GDM1 (cell line): ENCODE measurements at regions not wholly inside any gene's neighbourhood (a gene's known extent, or its start where the extent isn't known, plus 50 kb on each side); places are given as distances from the start of the nearest gene placed in this dataset.

ENCODE experiments used
- DNase-seq: peaks from one replicate; lab custom pipeline; 2025; lab: John Stamatoyannopoulos, UW

DNA sequence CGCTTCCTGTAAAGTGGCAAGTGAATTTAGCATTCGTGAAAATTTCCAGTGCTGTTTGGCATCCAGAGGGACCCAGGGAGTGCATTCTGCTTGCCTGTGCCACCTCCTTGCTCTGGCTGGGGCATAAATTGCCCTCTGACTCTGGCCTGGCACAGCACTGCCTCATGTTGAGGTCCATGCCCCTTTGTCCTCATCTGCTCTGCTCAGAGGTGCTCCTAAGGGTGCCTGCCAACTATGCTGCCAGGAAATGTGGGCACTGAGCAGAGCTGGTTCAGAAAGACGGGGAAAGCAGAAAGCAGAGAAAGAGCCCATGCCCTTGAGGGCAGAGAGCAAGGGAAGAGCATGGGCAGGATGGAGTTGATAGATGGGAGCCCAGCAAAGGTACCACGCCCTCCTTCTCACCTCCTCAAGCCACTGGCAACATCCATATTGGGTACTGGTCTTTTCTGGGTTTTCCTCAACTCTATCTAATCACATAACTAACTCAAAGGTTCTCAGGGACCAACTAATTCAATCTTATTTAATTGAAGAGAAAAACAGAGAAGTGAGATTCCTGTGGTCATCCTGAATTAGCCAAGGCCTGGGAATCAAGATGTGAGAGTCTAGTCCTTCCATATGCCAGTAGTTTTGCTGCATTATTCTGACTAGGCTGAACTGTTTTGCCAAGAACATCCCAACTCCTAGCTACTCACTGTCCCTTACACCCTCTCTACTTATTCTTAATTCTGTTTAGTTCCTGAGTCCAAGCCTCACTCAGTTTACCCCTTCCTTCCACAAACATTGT, 441.5 kb upstream of the TNP1 start:
- no peak for DNase-seq

DNA sequence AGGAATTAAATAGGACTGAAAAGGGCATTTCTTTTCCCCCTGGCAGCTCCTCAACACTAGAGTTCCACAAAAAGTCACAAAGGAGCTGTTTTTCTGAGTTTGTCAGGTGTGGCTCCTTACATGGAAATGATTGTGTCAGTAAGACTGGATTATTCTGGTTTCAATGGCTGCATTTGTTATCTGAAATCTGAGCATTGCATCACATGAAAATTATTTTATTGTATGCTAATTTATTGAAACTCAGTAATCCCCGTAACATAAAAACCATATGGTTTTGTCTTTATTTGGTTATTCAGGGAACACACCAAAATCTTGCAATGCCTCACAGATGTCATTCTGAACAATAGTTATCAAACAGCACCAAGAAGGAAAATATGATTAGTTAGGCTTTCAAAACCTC, 439.7 kb upstream of the TNP1 start:
- DNase-seq: no peak

DNA sequence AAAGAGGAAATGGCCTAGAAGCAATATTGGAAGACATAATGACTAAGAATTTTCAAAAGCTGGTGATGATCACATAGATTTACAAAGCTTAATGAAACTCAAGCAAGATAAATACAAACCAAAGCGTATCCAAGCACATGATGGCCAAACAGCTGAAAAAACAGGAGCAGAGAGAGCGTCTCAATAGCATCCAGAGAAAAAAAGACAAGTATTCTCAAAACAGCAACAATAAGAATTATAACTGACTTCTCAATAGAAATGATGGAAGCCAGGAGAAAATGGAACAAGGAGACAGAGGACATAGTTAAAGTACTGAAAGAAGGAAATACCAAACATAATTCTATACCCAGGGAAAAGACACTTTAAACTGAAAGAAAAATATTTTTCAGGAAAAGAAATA, 437.2 kb upstream of the TNP1 start:
- no peak for DNase-seq

DNA sequence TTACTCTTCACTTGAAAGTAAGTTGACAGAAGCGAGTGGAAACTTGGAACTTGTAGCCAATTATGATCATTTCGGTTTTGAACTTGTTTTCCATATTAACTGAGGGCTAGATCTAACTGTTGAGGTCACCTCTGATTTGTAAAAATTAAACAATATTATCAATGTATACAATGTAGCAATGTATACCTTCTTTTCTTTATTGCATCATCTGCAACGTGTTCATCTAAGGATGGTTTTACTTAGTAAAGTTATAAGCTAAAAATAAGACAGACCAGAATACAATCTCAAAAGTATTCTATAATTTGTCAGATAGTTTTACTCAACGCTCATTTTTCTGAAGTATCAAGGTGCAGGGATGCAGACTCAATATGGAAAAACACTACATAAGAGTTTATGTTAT, 435.0 kb upstream of the TNP1 start:
- no peak for DNase-seq

DNA sequence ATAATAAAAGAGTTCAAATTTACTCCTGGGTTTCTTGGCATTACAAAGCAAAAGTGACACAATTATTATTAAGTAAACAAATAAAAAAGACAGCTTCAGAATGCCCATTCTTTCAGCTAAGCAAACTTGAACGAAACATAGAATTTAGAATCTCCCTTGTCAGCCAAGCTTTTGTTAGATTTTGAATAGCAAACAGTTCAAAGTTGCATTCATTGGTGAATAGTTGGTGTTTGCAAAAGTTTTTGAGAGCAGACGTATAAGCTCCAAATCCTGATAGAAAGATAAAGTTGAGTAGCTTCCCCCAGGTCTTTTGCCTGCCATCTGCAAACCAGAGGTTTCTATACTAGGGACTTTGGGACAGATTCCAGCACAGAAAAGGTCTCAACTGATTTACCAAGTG, 434.3 kb upstream of the TNP1 start:
- DNase-seq: no peak

DNA sequence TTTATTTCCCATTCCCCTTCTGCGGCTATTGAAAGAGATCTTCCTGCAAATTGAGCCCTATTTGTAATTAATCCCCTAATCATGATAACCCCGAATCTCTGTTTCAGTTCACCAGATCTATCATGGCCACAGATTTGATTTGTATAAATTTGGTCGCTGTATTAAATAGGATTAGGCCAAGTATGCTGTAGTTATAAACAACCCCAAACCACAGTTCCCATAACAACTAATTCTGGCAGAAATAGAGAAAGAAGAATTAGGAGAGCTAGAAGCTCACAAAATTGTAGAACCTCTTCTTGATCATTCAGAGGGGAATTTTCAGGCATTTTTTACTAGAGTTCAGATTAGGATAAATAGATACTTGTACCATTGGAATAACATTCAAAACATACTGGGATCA, 433.7 kb upstream of the TNP1 start:
- no peak for DNase-seq

DNA sequence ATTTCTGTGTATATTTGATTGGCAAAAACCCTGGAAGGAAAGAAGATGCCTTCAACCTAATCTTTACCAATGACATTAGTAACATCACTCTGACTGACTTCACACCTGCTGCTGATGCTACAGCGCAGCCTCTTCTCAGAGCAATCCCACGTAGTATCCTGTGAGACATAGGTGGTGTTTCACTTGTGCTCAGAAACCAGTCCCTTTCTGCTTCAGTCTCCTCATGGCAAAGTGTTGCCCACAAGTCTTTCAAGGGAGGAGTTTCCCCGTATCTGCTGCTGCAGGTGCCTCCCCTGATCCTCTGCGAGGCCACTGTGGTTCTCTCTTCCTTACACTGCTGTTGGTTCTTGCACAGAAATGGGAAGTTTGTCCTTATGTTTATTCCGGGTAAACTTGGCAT, 433.2 kb upstream of the TNP1 start:
- no peak for DNase-seq

DNA sequence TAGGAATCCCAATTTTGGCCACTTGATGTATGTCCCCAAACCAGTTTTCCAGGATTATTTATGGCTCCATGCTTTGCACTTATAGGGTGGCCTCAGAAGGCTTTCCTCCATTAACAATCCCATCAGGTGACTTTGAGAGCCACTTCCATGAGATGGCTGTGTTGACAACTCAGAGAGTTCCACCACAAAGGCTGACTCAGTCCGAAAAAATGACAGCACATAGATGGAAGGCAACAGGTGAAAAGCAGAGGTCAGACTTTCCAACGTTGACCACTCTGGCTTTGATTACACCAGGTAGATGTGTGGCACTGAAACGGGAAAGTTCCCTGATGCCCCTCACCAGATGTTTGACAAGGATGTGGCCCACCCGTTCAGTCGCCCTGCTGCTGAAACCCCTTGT, 431.4 kb upstream of the TNP1 start:
- no peak for DNase-seq

DNA sequence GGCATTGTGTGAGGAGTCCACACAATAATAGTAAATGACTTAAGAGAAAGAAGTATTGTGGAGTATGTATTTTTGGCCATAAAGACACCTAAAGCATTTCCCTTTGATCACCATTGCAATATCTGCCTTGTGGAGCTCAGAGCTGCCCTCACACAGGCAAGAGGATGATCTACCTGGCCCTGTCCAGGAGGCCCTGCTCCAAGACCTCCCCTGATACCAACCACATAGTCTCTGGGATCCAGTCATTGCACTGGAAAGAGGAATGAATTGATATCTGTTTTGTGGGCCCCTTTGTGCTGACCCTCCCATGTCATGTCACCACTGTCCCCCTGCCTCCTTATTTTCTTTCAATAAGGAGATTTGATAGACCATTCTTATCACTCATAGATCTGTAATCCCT, 430.6 kb upstream of the TNP1 start:
- DNase-seq: no peak

DNA sequence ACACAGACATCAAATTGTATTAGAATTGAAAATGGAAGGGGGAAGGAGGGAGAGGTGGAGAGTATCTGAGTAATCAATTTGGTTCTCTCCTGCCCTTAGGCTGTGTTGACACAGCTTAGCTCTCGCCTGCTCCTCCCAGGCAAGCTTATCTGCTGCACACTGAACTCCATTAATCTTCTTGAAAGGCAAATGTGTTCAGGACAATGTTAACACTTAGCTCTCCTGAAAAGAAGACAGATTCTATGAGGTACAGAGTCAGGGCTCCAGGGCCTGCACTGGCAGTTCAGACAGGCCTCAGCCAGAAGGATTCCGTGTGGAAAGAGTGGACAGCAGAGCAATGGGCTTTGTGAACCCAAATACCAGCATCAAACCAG, 430.0 kb upstream of the TNP1 start:
- DNase-seq: no peak

DNA sequence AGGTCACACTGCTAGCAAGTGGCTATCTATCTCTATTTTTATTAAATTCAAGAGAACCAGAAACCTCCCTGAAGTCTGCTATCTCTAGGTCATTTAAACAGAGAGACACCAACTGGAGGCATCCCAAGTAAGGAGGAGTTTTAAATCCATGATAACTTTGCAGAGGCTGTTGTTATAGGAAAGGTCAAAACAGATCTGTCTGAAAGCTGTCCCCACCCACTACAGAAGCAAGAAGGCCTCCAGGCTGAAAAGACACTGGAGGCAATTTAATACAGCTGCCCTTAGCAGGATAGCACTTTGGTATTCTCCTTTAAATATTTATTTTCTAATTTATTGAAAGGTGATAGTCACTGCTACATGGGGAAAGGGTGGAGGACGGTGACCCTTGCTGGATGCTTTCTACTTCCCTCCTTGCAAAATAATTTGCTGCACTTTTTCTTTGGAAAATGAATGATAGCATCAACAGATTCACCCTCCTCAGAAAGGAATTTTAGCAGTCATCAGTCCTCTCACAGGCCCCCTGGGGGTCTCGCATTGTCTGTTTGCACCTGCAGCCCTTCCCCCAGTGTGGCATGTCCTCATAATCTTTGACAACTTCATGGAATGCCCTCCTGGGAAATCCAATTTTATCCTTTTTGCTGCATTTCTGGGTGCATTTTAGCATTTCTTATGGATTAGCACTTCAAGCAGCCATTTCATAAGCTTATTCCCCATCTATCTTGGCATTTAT, 429.5 kb upstream of the TNP1 start:
- no peak for DNase-seq

DNA sequence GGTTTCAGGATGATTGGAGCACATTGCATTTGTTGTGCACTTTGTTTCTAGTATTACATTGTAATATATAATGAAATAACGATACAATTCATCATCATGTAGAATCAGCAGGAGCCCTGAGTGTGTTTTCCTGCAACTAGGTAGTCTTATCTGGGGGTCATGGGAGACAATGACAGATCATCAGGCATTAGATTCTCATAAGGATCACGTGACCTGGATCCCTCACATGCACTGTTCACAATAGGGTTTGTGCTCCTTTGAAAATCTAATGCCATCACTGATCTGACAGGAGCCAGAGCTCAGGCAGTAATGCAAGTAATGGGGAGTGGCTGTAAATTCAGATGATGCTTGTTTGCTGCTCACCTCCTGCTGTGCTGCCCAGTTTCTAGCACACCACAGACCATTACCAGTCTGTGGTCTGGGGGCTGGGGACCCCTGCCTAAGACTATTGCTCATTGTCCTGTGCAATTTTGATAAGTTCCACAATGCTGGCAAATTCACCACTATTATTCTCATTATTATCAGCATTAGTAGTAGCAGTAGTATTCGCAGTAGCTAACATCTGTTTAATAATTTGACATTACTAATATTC, 428.7 kb upstream of the TNP1 start:
- DNase-seq: no peak

DNA sequence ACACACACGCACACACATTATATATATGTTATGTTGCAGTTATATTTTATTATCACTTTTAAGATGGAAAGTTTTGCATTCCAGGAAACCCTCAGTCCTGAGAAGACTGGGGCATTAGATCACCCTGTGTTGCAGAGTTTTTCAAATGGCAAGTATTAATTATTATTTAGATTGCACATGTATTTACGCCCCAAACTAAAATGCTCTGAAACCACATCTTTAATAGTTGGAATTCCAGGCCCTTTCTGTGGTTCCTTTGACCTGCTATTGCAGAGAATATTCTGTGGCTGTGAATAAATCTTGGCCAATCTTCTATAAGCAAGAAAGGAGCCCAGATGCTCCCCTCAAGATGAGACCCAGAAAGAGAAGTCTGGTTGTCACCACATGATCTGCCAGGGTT, 427.0 kb upstream of the TNP1 start:
- no peak for DNase-seq

DNA sequence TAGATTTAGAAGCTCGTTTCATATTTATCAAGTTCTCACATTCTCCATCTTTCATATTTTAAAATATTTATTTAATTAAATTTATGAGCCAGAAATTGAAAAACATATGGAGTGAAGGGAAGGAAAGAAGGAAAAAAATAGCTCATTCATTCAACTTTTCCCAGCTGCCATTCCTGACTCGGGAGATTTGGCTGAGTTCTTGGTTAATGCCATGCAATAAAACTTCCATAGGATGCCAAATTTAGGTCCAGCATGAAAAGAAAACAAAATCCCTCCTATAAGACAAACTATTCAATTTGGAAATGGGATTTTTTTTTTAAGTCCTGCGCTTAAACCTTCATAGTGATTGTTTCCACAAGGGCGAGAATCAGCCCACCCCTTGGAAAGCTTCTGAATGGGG, 426.1 kb upstream of the TNP1 start:
- DNase-seq: no peak

DNA sequence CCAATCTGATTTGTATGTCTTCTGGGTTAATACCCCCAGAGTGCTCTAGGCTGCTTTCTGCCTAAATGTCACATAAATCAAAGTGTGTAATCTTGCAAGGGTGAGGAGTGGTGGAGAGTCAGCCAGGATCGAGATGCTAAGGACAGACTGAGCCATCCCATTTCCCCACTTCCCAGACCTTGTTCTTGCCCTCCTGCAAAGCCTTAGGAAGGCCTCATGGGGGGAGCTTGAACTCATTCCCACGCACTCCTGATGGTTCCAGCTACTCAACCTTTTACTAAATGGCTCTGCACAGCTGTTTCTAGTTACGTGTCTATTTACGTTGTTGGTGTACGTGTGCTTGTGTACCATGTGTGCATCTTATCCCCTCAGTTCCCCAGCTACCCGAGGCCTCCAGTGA, 423.6 kb upstream of the TNP1 start:
- no peak for DNase-seq

DNA sequence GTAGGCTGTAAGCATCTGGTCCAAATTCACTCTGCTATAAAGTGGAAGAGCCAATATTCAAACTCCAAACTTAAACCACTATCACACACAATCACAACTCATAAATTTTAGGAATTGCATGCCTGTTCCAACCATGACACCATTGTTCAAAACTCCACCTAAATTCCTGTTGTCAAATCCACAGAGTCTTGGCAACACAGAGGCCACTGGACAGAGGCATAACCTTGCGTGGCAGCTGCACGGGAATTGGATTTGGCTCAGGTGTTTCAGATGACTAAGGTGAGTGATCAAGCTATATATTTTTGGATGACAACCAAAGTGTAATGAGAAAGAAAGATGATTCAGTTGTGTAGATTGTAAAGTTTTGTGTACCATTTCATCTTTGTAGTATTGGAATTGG, 422.7 kb upstream of the TNP1 start:
- no peak for DNase-seq

DNA sequence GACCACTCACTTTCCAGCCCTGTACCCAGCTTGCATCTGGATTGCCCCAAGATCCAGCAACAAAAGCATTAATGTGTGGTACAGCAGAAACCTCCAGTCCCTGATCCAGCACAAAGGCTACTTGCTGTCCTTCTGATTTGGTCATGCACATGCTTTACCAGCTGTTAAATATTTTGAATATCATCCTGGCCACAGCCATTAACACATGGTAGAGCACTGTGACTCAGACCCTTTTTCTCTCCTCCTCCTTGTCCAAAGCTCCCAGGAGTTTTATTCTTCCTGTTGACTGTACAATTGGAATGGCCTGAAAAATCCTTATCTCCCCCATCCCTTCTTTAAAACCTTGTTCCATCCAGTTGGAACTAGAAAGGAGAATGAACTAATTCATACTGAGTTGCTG, 419.7 kb upstream of the TNP1 start:
- DNase-seq: no peak

DNA sequence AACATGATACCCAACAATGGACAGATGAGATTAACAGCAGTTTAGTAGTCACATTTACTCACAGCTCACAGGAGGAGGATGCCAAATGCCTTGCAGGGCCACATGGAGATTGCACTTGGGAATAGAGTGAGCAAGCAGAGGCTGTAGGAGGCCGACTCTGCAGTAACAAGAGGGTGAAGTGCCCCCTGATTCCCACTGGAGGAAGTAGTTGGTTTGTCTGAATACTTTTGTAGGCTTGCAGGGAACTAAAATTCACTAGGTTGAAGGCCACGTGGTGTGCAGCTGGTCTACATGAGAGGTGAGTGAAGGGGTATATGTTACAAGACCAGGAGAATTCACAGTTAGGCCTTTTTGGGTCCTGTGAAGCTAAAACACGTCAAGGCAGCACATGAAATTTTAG, 419.3 kb upstream of the TNP1 start:
- DNase-seq: no peak

DNA sequence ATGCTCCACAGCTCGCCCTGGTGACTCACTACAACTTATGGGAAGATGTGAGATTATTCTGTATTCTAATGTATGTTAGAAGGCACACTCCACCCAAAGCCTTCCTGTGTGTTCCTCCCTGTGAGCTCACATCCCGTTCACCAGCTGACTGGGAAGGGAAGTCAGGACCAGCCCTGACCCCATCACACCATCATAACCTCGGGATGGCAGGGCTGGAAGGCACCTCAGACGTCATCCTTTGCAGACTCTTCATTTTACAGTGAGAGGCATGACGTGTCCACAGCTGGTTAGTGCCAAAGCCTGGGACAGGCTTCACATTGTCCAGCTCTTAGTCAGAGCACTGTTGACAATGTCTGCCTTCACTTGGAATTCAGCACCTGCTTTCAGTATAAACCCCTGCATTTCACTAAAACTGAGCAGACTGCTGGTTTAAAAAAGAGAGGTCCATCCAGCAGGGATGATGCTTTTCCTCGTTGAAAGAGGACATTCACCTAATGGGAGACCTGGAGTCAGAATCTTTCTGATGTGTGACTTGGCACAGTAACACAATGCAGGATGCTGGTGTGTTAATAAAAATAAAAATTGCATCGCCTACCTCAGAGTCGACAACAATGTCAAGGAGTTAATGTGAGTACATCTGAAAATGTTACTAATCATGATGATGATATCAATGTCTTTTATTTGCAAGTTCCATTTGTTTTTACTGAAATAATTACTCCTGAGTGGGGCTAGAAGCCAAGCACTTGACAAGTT, 418.0 kb upstream of the TNP1 start:
- DNase-seq: no peak

DNA sequence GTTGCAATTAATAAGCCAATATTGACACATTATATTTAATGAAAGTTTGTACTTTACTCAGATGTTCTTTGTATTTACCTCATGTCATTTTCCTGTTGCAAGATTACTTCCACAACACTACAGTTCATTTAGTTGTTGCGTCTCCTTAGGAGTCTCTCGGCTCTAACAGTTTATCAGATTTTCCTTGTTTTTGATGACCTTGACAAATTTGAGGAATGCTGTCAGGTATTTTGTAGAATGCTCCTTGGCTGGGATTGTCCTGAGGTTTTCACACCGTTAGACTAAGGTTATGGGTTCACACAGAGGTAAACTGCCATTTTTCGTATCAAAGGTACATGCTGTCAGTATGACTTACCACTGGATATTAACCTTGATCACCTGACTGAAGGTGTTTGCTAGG, 416.6 kb upstream of the TNP1 start:
- no peak for DNase-seq

DNA sequence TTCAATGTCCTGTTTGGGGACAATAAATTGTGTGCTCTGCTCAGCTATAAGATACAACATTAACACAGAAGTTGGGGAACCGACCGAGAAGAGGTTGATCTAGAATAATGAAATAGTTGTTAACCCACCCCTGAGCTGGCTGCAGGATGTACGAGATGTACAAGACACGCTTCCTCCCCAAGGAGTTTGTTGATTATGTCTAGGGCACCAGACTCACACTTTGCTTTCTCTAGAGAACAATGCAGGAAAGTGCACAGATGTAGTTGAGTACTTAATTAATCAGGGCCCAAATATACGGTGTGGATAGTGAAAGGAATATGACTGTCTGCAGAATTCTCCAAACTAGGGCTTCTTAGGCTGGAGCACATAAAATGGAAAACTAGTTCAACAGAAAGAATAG, 415.2 kb upstream of the TNP1 start:
- no peak for DNase-seq

DNA sequence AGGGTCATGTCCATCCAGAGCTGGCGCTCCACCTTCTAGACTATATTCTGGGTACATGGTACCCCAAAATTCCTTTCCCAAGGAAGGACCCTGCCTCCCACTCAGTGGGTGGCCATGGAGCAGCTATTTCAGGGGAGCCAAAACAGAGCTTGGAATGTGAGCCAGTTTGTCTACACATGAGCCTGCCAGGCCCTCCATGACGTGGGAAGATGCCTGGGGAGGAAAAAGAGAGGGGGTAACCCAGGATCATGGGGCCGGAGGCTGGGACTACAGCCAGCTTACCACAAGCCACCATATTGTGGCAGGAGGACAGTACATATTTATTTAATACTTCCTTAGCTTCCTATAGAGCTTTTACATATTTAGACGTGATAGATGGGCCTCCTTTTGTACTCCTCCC, 414.7 kb upstream of the TNP1 start:
- no peak for DNase-seq

DNA sequence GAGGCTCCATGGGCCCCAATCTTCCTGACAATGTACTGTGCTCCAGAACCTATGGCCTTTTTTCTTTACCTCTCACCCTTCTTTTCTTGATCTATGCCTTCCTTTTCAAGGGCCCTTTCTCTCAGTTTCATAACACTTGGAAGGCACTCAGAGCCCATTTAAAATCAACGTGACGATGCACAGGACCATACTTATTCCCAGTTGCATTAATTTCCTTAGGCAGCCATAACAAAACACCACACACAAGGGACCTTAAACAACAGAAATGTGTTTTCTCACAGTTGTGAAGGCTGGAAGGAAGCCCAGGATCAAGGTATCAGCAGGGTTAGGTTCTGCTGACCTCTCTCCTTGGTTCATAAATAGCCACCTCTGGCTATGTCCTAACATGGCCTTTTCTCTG, 414.0 kb upstream of the TNP1 start:
- DNase-seq: no peak
